Activated naive CD4-positive, alpha-beta T cell treated with anti-CD3 and anti-CD28 coated beads, Interleukin-2, amount 10 ng/mL, durations not matched to agents 7 days and 5 days (primary cell): ENCODE measurements at regions not wholly inside any gene's neighbourhood (a gene's known extent, or its start where the extent isn't known, plus 50 kb on each side); places are given as distances from the start of the nearest gene placed in this dataset.

Source experiments
- CTCF ChIA-PET: fragments of 350-600 bp; sonication (Branson Sonifier 250); formaldehyde crosslinking; loops from one replicate; lab custom pipeline; 2021; ENCODE audit warnings: antibody characterized with exemption; lab: Charles Lee
- DNase-seq: peaks from one replicate; pipeline ENCODE4 v3.0.0-alpha.2; 2020
- H3K27ac Mint-ChIP-seq: one replicate; pipeline ENCODE4 v1.8.0; 2021; ENCODE audit warnings: mild to moderate bottlenecking, moderate library complexity, mixed read lengths
- H3K27me3 Mint-ChIP-seq: one replicate; pipeline ENCODE4 v1.8.0; 2021; ENCODE audit warnings: mild to moderate bottlenecking, mixed read lengths
- H3K36me3 Mint-ChIP-seq: one replicate; pipeline ENCODE4 v1.8.0; 2021; ENCODE audit warnings: mixed read lengths
- H3K4me1 Mint-ChIP-seq: one replicate; pipeline ENCODE4 v1.8.0; 2021; ENCODE audit warnings: mixed read lengths
- H3K4me3 Mint-ChIP-seq: one replicate; pipeline ENCODE4 v1.8.0; 2021; ENCODE audit warnings: mild to moderate bottlenecking, moderate library complexity, mixed read lengths
- H3K9me3 Mint-ChIP-seq: one replicate; pipeline ENCODE4 v1.8.0; 2021; ENCODE audit warnings: mixed read lengths

- Mint-ChIP-seq H3K27ac (no peak overlapping the region), H3K27me3 (no peaks in the 10 kb centered on the region), H3K36me3 (no peaks in the 10 kb centered on the region), H3K9me3 (no peaks in the 10 kb centered on the region), H3K4me3 (no peak overlapping the region), H3K4me1 (no peaks in the 10 kb centered on the region)
- CTCF ChIA-PET, result no interaction called here
- no peak for DNase-seq
Observed at GRCh38 chr2:21452263-21452662, 328.5 kb downstream of the TDRD15 start.

GRCh38 chr2:21452678-21453077, 328.9 kb downstream of the TDRD15 start:
- Mint-ChIP-seq H3K36me3 (no peaks in the 10 kb centered on the region), H3K4me1 (no peaks in the 10 kb centered on the region), H3K27ac (no peak overlapping the region), H3K9me3 (no peaks in the 10 kb centered on the region), H3K4me3 (no peak overlapping the region), H3K27me3 (no peaks in the 10 kb centered on the region)
- CTCF ChIA-PET, result no interaction called here
- DNase-seq, result no peak

DNA sequence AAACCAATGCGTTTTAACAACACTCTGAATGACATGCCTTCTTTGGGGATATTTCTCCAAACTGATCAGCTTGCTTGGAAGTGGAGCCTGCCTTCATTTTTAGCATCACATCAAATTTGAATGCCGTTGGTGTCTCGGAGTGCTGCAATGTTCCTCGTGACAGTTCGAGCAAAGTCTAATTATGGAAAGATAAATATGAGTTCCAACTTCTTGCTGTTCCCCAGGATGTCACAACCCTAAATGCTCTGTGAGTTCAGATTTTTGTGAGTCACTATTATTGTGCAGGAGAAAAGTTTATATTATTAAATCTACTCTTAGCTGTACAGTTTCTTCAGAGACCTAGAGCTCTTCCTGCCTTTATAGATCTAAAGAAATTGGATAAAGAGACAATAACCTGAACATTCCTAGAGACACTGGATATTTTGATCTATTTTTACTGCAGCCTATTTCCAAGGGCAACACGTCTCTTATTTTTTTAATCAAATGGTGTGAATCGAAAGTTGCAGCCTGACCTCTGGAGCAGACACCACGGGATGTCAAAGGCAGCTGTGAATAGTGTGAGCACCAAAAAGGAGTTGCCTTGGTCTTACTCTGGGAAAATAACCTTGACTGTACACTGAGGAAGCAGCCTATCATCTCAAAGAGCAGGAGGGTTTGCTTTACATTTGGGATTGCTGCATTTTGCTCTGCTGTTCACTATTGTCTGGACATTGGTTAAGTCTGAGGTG, 330.1 kb downstream of the TDRD15 start:
- H3K9me3 Mint-ChIP-seq, result no peaks in the 10 kb centered on the region
- H3K27me3 Mint-ChIP-seq, result no peaks in the 10 kb centered on the region
- DNase-seq, result no peak
- no peak overlapping the region for H3K4me3 Mint-ChIP-seq
- no peaks in the 10 kb centered on the region for H3K4me1 Mint-ChIP-seq
- no peaks in the 10 kb centered on the region for H3K36me3 Mint-ChIP-seq
- H3K27ac Mint-ChIP-seq, result no peak overlapping the region
- CTCF ChIA-PET, result no interaction called here

- Mint-ChIP-seq H3K4me1 (no peaks in the 10 kb centered on the region), H3K9me3 (no peaks in the 10 kb centered on the region), H3K36me3 (no peaks in the 10 kb centered on the region), H3K4me3 (no peak overlapping the region), H3K27ac (no peak overlapping the region), H3K27me3 (no peaks in the 10 kb centered on the region)
- CTCF ChIA-PET, result no interaction called here
- DNase-seq, result no peak
Observed at GRCh38 chr2:21454839-21455238, 331.1 kb downstream of the TDRD15 start.

- DNase-seq, result no peak
- CTCF ChIA-PET, result no interaction called here
- no peak overlapping the region for H3K27ac Mint-ChIP-seq
- no peaks in the 10 kb centered on the region for H3K36me3 Mint-ChIP-seq
- no peaks in the 10 kb centered on the region for H3K4me1 Mint-ChIP-seq
- no peak overlapping the region for H3K4me3 Mint-ChIP-seq
- H3K27me3 Mint-ChIP-seq, result no peaks in the 10 kb centered on the region
- H3K9me3 Mint-ChIP-seq, result peaks cover under 1% of the 10 kb centered on the region
Observed at GRCh38 chr2:21461754-21462240, 338.0 kb downstream of the TDRD15 start.

GRCh38 chr2:21466341-21466927, 342.7 kb downstream of the TDRD15 start:
- no peak for DNase-seq
- H3K27me3 Mint-ChIP-seq, result no peaks in the 10 kb centered on the region
- no peaks in the 10 kb centered on the region for H3K4me1 Mint-ChIP-seq
- H3K9me3 Mint-ChIP-seq, result peaks cover 5% of the 10 kb centered on the region
- no peak overlapping the region for H3K4me3 Mint-ChIP-seq
- CTCF ChIA-PET, result no interaction called here
- no peaks in the 10 kb centered on the region for H3K36me3 Mint-ChIP-seq
- H3K27ac Mint-ChIP-seq, result no peak overlapping the region

- DNase-seq, result no peak
- H3K36me3 Mint-ChIP-seq, result no peaks in the 10 kb centered on the region
- H3K27ac Mint-ChIP-seq, result no peak overlapping the region
- H3K9me3 Mint-ChIP-seq, result peaks cover 5% of the 10 kb centered on the region
- CTCF ChIA-PET, result no interaction called here
- H3K27me3 Mint-ChIP-seq, result no peaks in the 10 kb centered on the region
- H3K4me1 Mint-ChIP-seq, result no peaks in the 10 kb centered on the region
- no peak overlapping the region for H3K4me3 Mint-ChIP-seq
Observed at GRCh38 chr2:21467280-21467818, 343.6 kb downstream of the TDRD15 start.

GRCh38 chr2:21467910-21468309, 344.1 kb downstream of the TDRD15 start:
- no peak overlapping the region for H3K4me3 Mint-ChIP-seq
- no peaks in the 10 kb centered on the region for H3K4me1 Mint-ChIP-seq
- H3K27me3 Mint-ChIP-seq, result no peaks in the 10 kb centered on the region
- no peak overlapping the region for H3K27ac Mint-ChIP-seq
- no peaks in the 10 kb centered on the region for H3K36me3 Mint-ChIP-seq
- peaks cover 5% of the 10 kb centered on the region for H3K9me3 Mint-ChIP-seq
- CTCF ChIA-PET, result no interaction called here
- DNase-seq, result no peak

- Mint-ChIP-seq H3K9me3 (peaks cover 5% of the 10 kb centered on the region), H3K27ac (no peak overlapping the region), H3K4me3 (no peak overlapping the region), H3K36me3 (no peaks in the 10 kb centered on the region), H3K27me3 (no peaks in the 10 kb centered on the region), H3K4me1 (no peaks in the 10 kb centered on the region)
- DNase-seq, result no peak
- CTCF ChIA-PET, result no interaction called here
Observed at GRCh38 chr2:21468624-21469023, 344.9 kb downstream of the TDRD15 start.

GRCh38 chr2:21469158-21469557, 345.4 kb downstream of the TDRD15 start:
- no peak for DNase-seq
- Mint-ChIP-seq H3K4me3 (no peak overlapping the region), H3K9me3 (peaks cover 5% of the 10 kb centered on the region), H3K36me3 (no peaks in the 10 kb centered on the region), H3K27ac (no peak overlapping the region), H3K4me1 (no peaks in the 10 kb centered on the region), H3K27me3 (no peaks in the 10 kb centered on the region)
- CTCF ChIA-PET, result no interaction called here

GRCh38 chr2:21469564-21469963, 345.8 kb downstream of the TDRD15 start:
- Mint-ChIP-seq H3K9me3 (peaks cover 5% of the 10 kb centered on the region), H3K4me3 (no peak overlapping the region), H3K27me3 (no peaks in the 10 kb centered on the region), H3K27ac (no peak overlapping the region), H3K4me1 (no peaks in the 10 kb centered on the region), H3K36me3 (no peaks in the 10 kb centered on the region)
- CTCF ChIA-PET, result no interaction called here
- no peak for DNase-seq

- Mint-ChIP-seq H3K36me3 (no peaks in the 10 kb centered on the region), H3K9me3 (peaks cover 5% of the 10 kb centered on the region), H3K4me3 (no peak overlapping the region), H3K27me3 (no peaks in the 10 kb centered on the region), H3K27ac (no peak overlapping the region), H3K4me1 (no peaks in the 10 kb centered on the region)
- CTCF ChIA-PET, result no interaction called here
- DNase-seq, result no peak
Observed at GRCh38 chr2:21480162-21480561, 356.4 kb downstream of the TDRD15 start.

DNA sequence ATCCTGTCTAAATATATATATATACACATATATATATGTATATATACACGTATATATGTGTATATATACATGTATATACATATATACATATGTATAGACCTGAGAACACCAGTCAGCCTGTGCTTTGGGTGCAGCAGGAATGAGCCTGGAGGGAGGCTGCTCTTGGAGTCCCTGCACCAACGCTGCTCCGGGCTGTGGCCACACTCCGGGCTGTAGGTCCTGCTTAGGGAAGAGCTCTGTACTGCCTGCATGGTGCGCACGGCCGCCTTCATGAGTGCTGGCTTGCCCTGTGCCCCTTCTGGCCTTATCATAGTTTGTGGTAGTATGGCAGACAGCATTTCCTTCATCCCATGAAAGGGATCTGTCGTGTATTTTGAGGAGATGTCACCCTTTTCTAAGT, 360.9 kb downstream of the TDRD15 start:
- no peak for DNase-seq
- H3K4me1 Mint-ChIP-seq, result no peaks in the 10 kb centered on the region
- no peaks in the 10 kb centered on the region for H3K36me3 Mint-ChIP-seq
- H3K27ac Mint-ChIP-seq, result no peak overlapping the region
- H3K27me3 Mint-ChIP-seq, result no peaks in the 10 kb centered on the region
- CTCF ChIA-PET, result no interaction called here
- H3K9me3 Mint-ChIP-seq, result peaks cover 4% of the 10 kb centered on the region
- no peak overlapping the region for H3K4me3 Mint-ChIP-seq

DNA sequence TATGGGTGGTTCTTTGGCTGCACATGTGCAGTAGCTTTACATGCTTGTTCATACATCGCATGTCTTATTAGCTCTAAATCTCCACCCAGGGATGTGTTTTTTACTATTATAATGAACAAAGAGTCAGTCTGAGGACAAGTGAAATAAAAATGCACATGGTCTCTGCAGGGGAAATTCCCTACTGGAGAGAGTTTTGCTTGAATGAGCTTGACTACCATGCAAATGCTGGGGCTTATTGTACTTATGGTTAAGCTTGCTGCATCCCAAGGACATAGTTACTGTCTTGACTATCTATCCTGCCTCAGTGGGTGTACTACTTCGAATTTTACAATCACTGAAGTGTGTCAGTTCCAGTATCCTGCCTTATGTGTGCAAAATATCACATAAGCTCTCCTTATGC, 362.7 kb downstream of the TDRD15 start:
- Mint-ChIP-seq H3K27ac (no peak overlapping the region), H3K4me3 (no peak overlapping the region), H3K4me1 (no peaks in the 10 kb centered on the region), H3K9me3 (peaks cover 5% of the 10 kb centered on the region), H3K36me3 (no peaks in the 10 kb centered on the region), H3K27me3 (no peaks in the 10 kb centered on the region)
- DNase-seq, result no peak
- CTCF ChIA-PET, result no interaction called here

DNA sequence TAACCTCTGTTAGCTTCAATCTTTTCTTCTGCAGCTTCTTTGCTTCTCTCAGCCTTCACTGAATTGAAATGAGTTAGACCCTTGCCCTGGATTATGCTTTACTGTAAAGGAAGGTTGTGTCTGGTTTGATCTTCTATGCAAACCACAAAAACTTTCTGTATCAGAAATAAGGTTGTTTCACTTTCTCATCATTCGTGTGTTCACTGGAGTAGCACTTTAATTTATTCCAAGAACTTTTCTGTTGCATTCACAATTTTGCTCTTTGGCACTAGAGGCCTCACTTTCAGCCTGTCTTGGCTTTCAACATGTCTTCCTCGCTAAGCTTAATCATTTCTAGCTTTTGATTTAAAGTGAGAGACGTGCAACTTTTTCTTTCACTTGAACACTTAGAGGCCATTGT, 365.3 kb downstream of the TDRD15 start:
- no peaks in the 10 kb centered on the region for H3K27me3 Mint-ChIP-seq
- H3K4me1 Mint-ChIP-seq, result no peaks in the 10 kb centered on the region
- H3K9me3 Mint-ChIP-seq, result peaks cover 10% of the 10 kb centered on the region
- CTCF ChIA-PET, result no interaction called here
- DNase-seq, result no peak
- H3K27ac Mint-ChIP-seq, result no peak overlapping the region
- H3K4me3 Mint-ChIP-seq, result no peak overlapping the region
- no peaks in the 10 kb centered on the region for H3K36me3 Mint-ChIP-seq
